Calu3 (cell line): ENCODE measurements at regions not wholly inside any gene's neighbourhood (a gene's known extent, or its start where the extent isn't known, plus 50 kb on each side); places are given as distances from the start of the nearest gene placed in this dataset.

ENCODE experiments used
- BruUV-seq: library from RNA; stranded (reverse); fragments of 400-500 nt; replicated peaks from 2 replicates; lab custom pipeline; 2021; lab: Mats Ljungman, UMichigan
- CTCF ChIA-PET: fragments of 300-600 bp; sonication (Branson Sonifier 250); formaldehyde crosslinking; loops from one replicate; lab custom pipeline; 2022; ENCODE audit warnings: antibody characterized with exemption; lab: Charles Lee
- DNase-seq: peaks from one replicate; pipeline ENCODE4 v3.0.0; 2022
- H3K27ac Mint-ChIP-seq: one replicate; pipeline ENCODE4 v1.8.0; 2022; ENCODE audit warnings: mixed read lengths; ENCODE audit not compliant: unreplicated experiment
- H3K27me3 Mint-ChIP-seq: one replicate; pipeline ENCODE4 v1.8.0; 2022; ENCODE audit warnings: mixed read lengths; ENCODE audit not compliant: unreplicated experiment
- H3K36me3 Mint-ChIP-seq: one replicate; pipeline ENCODE4 v1.8.0; 2022; ENCODE audit warnings: mild to moderate bottlenecking, moderate library complexity, mixed read lengths; ENCODE audit not compliant: insufficient read depth, unreplicated experiment
- H3K4me1 Mint-ChIP-seq: one replicate; pipeline ENCODE4 v1.8.0; 2022; ENCODE audit warnings: mild to moderate bottlenecking, low read depth, mixed read lengths; ENCODE audit not compliant: unreplicated experiment
- H3K4me3 Mint-ChIP-seq: one replicate; pipeline ENCODE4 v1.8.0; 2022; ENCODE audit warnings: mild to moderate bottlenecking, low read depth, moderate library complexity, mixed read lengths; ENCODE audit not compliant: unreplicated experiment
- H3K9me3 Mint-ChIP-seq: one replicate; pipeline ENCODE4 v1.8.0; 2022; ENCODE audit warnings: low read depth, mixed read lengths; ENCODE audit not compliant: unreplicated experiment
- CTCF ChIP-seq: fragments of 200-600 bp; IDR thresholded peaks from one replicate; pipeline ENCODE4 v1.8.0; 2022; ENCODE audit warnings: antibody characterized with exemption; ENCODE audit not compliant: unreplicated experiment
- intact Hi-C: fragments of 100-400 bp; cut with micrococcal nuclease; formaldehyde crosslinking; loops from one replicate; pipeline ENCODE4 v1.10.0; 2022; ENCODE audit not compliant: unreplicated experiment

DNA sequence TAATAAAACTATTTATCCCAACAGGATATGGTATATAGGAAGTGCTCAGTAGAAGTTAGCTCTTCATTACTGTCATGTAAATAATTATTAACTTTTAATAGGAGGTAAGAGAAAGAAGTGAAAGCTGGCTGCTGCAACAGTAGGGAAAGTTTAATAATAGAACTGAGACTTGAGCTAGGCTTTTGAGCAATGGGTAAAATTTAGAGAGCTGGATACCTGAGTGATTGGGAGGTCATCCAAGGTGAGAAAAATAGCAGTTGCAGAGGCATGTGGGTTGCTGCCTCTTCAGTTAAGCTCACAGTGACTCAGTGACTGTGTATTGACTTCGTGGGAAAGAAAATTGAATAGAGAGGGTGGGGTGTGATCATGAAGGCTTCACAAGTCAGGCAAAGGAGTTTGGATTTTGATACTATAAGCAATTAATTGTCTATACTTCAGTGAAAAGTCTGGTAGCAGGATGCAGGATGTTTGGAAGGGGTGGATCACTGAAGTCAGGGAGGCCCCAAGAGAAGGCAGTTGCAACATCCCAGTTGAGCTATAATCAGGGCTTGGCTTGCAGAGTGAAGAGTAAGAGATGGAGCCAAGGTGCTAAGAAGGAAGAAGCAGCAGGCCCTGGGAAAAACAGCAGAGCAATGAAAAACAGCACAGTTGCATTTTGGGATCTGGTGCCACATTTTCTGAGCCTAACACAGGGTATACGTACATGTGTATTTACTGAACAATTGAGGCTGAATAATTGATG, 172.0 kb upstream of the FRMD6 start:
- H3K27ac Mint-ChIP-seq = no peak overlapping the region
- no peaks in the 10 kb centered on the region for H3K36me3 Mint-ChIP-seq
- CTCF ChIA-PET = interaction anchor here (1.3 to 1.6 kb wide), 2 partner anchors 16 to 172 kb away, joined by 4 to 6 read pairs; partner anchors contain the start of gene FRMD6
- H3K4me1 Mint-ChIP-seq = no peaks in the 10 kb centered on the region
- no peak overlapping the region for H3K4me3 Mint-ChIP-seq
- no peak for TF ChIP-seq CTCF
- DNase-seq = no peak
- no peaks in the 10 kb centered on the region for H3K27me3 Mint-ChIP-seq
- BruUV-seq = no TSS peak
- H3K9me3 Mint-ChIP-seq = no peaks in the 10 kb centered on the region
- intact Hi-C loops = no loop called here

- H3K9me3 Mint-ChIP-seq = no peaks in the 10 kb centered on the region
- no peaks in the 10 kb centered on the region for H3K27me3 Mint-ChIP-seq
- BruUV-seq = no TSS peak
- TF ChIP-seq CTCF = no peak
- DNase-seq = no peak
- H3K4me1 Mint-ChIP-seq = no peaks in the 10 kb centered on the region
- intact Hi-C loops = no loop called here
- no peak overlapping the region for H3K27ac Mint-ChIP-seq
- H3K4me3 Mint-ChIP-seq = no peak overlapping the region
- CTCF ChIA-PET = no interaction called here
- no peaks in the 10 kb centered on the region for H3K36me3 Mint-ChIP-seq
Measured at GRCh38 chr14:51481643-51482042, 170.1 kb upstream of the FRMD6 start.

DNA sequence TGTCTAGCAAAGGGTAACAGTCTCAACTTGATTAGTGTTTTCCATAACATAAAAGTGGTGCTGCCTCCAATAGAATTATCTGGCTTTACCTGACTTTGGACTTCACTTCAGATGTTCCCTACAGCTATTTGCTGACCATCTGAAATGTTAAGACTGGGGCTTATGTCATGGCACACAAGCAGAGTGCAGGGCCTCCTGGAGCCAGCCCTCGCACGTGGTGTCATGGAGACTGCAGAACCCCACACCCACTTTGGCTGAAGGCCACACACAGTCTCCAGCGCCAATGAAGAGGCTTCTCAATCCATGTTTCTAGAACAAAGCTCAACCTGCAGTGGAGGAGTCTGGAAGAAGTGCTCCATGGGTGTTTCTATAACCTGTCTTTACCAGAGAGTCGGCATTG, 169.6 kb upstream of the FRMD6 start:
- no peak overlapping the region for H3K4me3 Mint-ChIP-seq
- intact Hi-C loops = no loop called here
- no peaks in the 10 kb centered on the region for H3K36me3 Mint-ChIP-seq
- no peaks in the 10 kb centered on the region for H3K27me3 Mint-ChIP-seq
- no peak overlapping the region for H3K27ac Mint-ChIP-seq
- no peak for TF ChIP-seq CTCF
- H3K9me3 Mint-ChIP-seq = no peaks in the 10 kb centered on the region
- CTCF ChIA-PET = no interaction called here
- no peak for DNase-seq
- H3K4me1 Mint-ChIP-seq = no peaks in the 10 kb centered on the region
- BruUV-seq = no TSS peak

DNA sequence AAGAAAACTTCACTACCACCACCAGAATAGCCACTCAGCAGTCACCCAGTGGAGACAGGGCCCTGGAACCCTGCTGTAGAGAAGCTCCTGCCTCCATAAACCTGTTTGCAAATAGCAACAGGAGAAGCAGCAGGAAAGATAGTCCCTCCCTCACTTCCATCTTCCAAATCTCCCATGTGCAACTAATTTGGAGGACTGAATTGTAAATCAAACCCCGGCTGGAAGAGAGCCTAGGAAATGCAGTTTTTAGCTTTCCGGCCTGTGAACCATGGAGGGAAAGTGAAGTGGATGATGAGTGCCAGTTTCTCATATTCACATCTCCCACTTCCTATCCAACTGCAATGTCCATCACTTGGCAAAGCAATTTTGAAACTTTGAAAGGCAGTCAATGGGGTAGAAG, 167.2 kb upstream of the FRMD6 start:
- Mint-ChIP-seq H3K4me1 (no peaks in the 10 kb centered on the region), H3K9me3 (no peaks in the 10 kb centered on the region)
- no TSS peak for BruUV-seq

More for the DNA sequence above, 167.2 kb upstream of the FRMD6 start:
- Mint-ChIP-seq H3K4me3 (no peak overlapping the region), H3K27ac (no peak overlapping the region), H3K27me3 (no peaks in the 10 kb centered on the region), H3K36me3 (no peaks in the 10 kb centered on the region)
- no peak for DNase-seq
- intact Hi-C loops = no loop called here
- CTCF ChIA-PET = no interaction called here
- no peak for TF ChIP-seq CTCF
